ENCODE measurements at regions not wholly inside any gene's neighbourhood (a gene's known extent, or its start where the extent isn't known, plus 50 kb on each side); places are given as distances from the start of the nearest gene placed in this dataset.

DNA sequence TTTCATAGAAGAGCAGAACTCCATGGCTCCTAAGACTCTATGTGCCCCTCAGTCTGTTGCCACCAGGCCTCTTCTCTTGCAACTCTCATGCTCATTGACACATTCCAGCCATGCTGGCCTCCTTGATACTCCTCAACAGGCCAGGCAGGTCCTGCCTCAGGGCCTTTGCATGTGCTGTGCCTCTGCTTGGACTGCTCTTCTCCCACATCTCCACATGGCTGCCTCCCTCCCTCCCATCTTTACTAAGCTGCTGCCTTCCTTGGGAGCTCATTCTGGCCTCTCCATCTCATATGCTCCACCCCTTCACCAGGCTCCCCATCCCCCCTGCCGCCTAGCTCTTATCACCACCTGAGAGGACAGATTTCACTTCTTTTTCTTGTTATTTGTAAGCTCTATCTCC is 103.8 kb upstream of the GPR26 start:
- no peak for DNase-seq
- intact Hi-C loops (cut with micrococcal nuclease) = no loop called here
- Mint-ChIP-seq H3K27me3 (peaks cover 3 to 28% (median 23%) of the 10 kb centered on the region in 5 donors), H3K27ac (no peak overlapping the region), H3K9me3 (no peaks in the 10 kb centered on the region), H3K4me3 (no peak overlapping the region), H3K36me3 (no peaks in the 10 kb centered on the region), H3K4me1 (peaks cover 0 to 6% (median 0%) of the 10 kb centered on the region in 7 donors)
- CTCF ChIA-PET = interaction anchor here (0.7 kb wide), 1 partner anchor 432 kb away, joined by 3 read pairs; no protein-coding TSS in a partner anchor
- POLR2A ChIA-PET = no interaction called here
- no peaks in the 10 kb centered on the region for H3K4me1 ChIP-seq (ENCODE audit: control insufficient read depth in 2 of 2, insufficient read depth in 2 of 2, low read length in 2 of 2)
- no peaks in the 10 kb centered on the region for H3K27me3 ChIP-seq (ENCODE audit: control insufficient read depth in 2 of 2, insufficient read depth in 2 of 2, low read length in 2 of 2)
- H3K27ac ChIP-seq (ENCODE audit: low read depth, low read length) = no peak overlapping the region
- H3K36me3 ChIP-seq (ENCODE audit: control insufficient read depth in 2 of 3, insufficient read depth in 3 of 3, low read length in 3 of 3) = no peaks in the 10 kb centered on the region
- ATAC-seq = no peak
- no peak overlapping the region for H3K4me3 ChIP-seq (ENCODE audit: low read length)
- H3K9me3 ChIP-seq (ENCODE audit: control insufficient read depth in 2 of 3, low read length in 3 of 3) = no peaks in the 10 kb centered on the region

DNA sequence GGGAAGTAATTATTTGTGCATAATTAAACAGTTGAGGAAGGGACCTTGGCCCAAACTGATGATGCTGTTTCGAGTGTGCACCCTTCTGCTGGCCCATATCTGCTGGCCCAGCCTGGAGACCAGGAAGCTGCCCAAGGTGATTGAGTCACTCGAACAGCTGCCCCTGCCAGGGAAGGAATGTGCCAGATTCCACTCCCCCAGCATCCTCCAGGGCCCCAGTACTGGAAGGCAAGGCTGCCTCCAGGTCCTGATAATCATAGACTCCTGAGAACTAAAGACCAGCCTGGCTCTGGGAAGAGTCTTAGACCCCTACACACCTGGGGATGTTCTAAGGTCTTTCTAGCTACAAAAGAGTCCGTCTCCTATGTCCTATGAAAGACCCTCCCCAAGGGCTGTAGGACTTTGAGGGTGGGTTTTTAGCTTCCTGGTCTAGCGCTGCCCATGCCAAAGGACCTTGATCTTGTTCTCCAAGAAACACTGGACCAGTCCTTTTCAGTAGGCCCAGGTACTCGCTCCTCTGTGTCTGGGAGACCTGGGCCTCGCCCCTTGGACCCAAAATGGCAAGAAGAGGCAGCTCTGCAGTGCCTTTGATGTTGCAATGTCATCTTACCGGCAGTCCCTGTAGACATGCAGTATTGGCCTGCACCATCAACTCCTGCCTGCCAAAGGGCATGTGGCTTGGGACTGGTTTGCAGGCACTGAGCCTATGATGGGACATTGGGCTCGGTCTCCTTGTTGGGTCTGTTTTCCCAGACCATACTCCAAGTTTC is 103.2 kb upstream of the GPR26 start:
- intact Hi-C loops (cut with micrococcal nuclease) = no loop called here
- no peaks in the 10 kb centered on the region for H3K27me3 ChIP-seq (ENCODE audit: control insufficient read depth in 2 of 2, insufficient read depth in 2 of 2, low read length in 2 of 2)

GRCh38 chr10:123563581-123563855 is 102.6 kb upstream of the GPR26 start:
- no peak for DNase-seq
- no peaks in the 10 kb centered on the region for H3K27me3 ChIP-seq (ENCODE audit: control insufficient read depth in 2 of 2, insufficient read depth in 2 of 2, low read length in 2 of 2)
- H3K36me3 ChIP-seq (ENCODE audit: control insufficient read depth in 2 of 3, insufficient read depth in 3 of 3, low read length in 3 of 3) = no peaks in the 10 kb centered on the region
- no peaks in the 10 kb centered on the region for H3K4me1 ChIP-seq (ENCODE audit: control insufficient read depth in 2 of 2, insufficient read depth in 2 of 2, low read length in 2 of 2)
- ChIA-PET CTCF (interaction anchor here (0.5 to 0.8 kb wide), 3 partner anchors 10 to 849 kb away, joined by 3 to 4 read pairs (median 3); no protein-coding TSS in a partner anchor), POLR2A (no interaction called here)
- Mint-ChIP-seq H3K27me3 (peaks cover 3 to 39% (median 31%) of the 10 kb centered on the region in 5 donors), H3K36me3 (no peaks in the 10 kb centered on the region), H3K4me1 (peaks cover 0 to 6% (median 0%) of the 10 kb centered on the region in 7 donors), H3K9me3 (no peaks in the 10 kb centered on the region), H3K4me3 (no peak overlapping the region), H3K27ac (no peak overlapping the region)
- intact Hi-C loops (cut with micrococcal nuclease) = no loop called here
- no peak overlapping the region for H3K27ac ChIP-seq (ENCODE audit: low read depth, low read length)
- H3K4me3 ChIP-seq (ENCODE audit: low read length) = no peak overlapping the region
- no peak for ATAC-seq
- no peaks in the 10 kb centered on the region for H3K9me3 ChIP-seq (ENCODE audit: control insufficient read depth in 2 of 3, low read length in 3 of 3)

More for the DNA sequence above, 103.2 kb upstream of the GPR26 start:
- no peak for DNase-seq
- POLR2A ChIA-PET = no interaction called here
- H3K4me3 ChIP-seq (ENCODE audit: low read length) = no peak overlapping the region
- no peaks in the 10 kb centered on the region for H3K9me3 ChIP-seq (ENCODE audit: control insufficient read depth in 2 of 3, low read length in 3 of 3)
- no peak overlapping the region for H3K27ac Mint-ChIP-seq
- CTCF ChIA-PET = interaction anchor here (0.5 to 0.8 kb wide), 3 partner anchors 10 to 850 kb away, joined by 3 to 4 read pairs (median 3); no protein-coding TSS in a partner anchor
- H3K9me3 Mint-ChIP-seq = no peaks in the 10 kb centered on the region
- no peaks in the 10 kb centered on the region for H3K4me1 ChIP-seq (ENCODE audit: control insufficient read depth in 2 of 2, insufficient read depth in 2 of 2, low read length in 2 of 2)
- no peaks in the 10 kb centered on the region for H3K36me3 ChIP-seq (ENCODE audit: control insufficient read depth in 2 of 3, insufficient read depth in 3 of 3, low read length in 3 of 3)
- H3K4me3 Mint-ChIP-seq = no peak overlapping the region
- H3K4me1 Mint-ChIP-seq = peaks cover 0 to 6% (median 0%) of the 10 kb centered on the region in 7 donors
- no peak overlapping the region for H3K27ac ChIP-seq (ENCODE audit: low read depth, low read length)
- H3K27me3 Mint-ChIP-seq = peaks cover 3 to 34% (median 28%) of the 10 kb centered on the region in 5 donors
- no peaks in the 10 kb centered on the region for H3K36me3 Mint-ChIP-seq
- no peak for ATAC-seq

GRCh38 chr10:123563994-123564393 is 102.2 kb upstream of the GPR26 start:
- H3K9me3 ChIP-seq (ENCODE audit: control insufficient read depth in 2 of 3, low read length in 3 of 3) = no peaks in the 10 kb centered on the region
- H3K4me3 Mint-ChIP-seq = no peak overlapping the region
- intact Hi-C loops (cut with micrococcal nuclease) = no loop called here
- POLR2A ChIA-PET = no interaction called here
- no peak overlapping the region for H3K27ac ChIP-seq (ENCODE audit: low read depth, low read length)
- H3K27me3 ChIP-seq (ENCODE audit: control insufficient read depth in 2 of 2, insufficient read depth in 2 of 2, low read length in 2 of 2) = no peaks in the 10 kb centered on the region
- H3K9me3 Mint-ChIP-seq = no peaks in the 10 kb centered on the region
- H3K36me3 ChIP-seq (ENCODE audit: control insufficient read depth in 2 of 3, insufficient read depth in 3 of 3, low read length in 3 of 3) = no peaks in the 10 kb centered on the region
- H3K27me3 Mint-ChIP-seq = peaks cover 3 to 44% (median 35%) of the 10 kb centered on the region in 5 donors
- CTCF ChIA-PET = interaction anchor here (0.7 to 0.8 kb wide), 2 partner anchors 9 to 31 kb away, joined by 3 read pairs; no protein-coding TSS in a partner anchor
- DNase-seq = no peak
- no peak for ATAC-seq
- H3K4me3 ChIP-seq (ENCODE audit: low read length) = no peak overlapping the region
- H3K4me1 Mint-ChIP-seq = peaks cover 0 to 6% (median 0%) of the 10 kb centered on the region in 7 donors
- H3K36me3 Mint-ChIP-seq = peaks cover 0 to under 1% (median 0%) of the 10 kb centered on the region in 5 donors
- H3K4me1 ChIP-seq (ENCODE audit: control insufficient read depth in 2 of 2, insufficient read depth in 2 of 2, low read length in 2 of 2) = no peaks in the 10 kb centered on the region
- H3K27ac Mint-ChIP-seq = no peak overlapping the region

- peaks cover 0 to 3% (median 0%) of the 10 kb centered on the region in 5 donors for H3K36me3 Mint-ChIP-seq
- peaks cover 3 to 43% (median 35%) of the 10 kb centered on the region in 5 donors for H3K27me3 Mint-ChIP-seq
- ATAC-seq (no peak), DNase-seq (no peak)
- ChIA-PET CTCF (no interaction called here), POLR2A (no interaction called here)
- no peak overlapping the region for H3K27ac Mint-ChIP-seq
- H3K27me3 ChIP-seq (ENCODE audit: control insufficient read depth in 2 of 2, insufficient read depth in 2 of 2, low read length in 2 of 2) = no peaks in the 10 kb centered on the region
- H3K4me3 ChIP-seq (ENCODE audit: low read length) = no peak overlapping the region
- H3K9me3 Mint-ChIP-seq = no peaks in the 10 kb centered on the region
- H3K4me1 ChIP-seq (ENCODE audit: control insufficient read depth in 2 of 2, insufficient read depth in 2 of 2, low read length in 2 of 2) = no peaks in the 10 kb centered on the region
- intact Hi-C loops (cut with micrococcal nuclease) = no loop called here
- no peaks in the 10 kb centered on the region for H3K9me3 ChIP-seq (ENCODE audit: control insufficient read depth in 2 of 3, low read length in 3 of 3)
- no peaks in the 10 kb centered on the region for H3K36me3 ChIP-seq (ENCODE audit: control insufficient read depth in 2 of 3, insufficient read depth in 3 of 3, low read length in 3 of 3)
- no peak overlapping the region for H3K4me3 Mint-ChIP-seq
- H3K4me1 Mint-ChIP-seq = peaks cover 0 to 2% (median 0%) of the 10 kb centered on the region in 7 donors
- H3K27ac ChIP-seq (ENCODE audit: low read depth, low read length) = no peak overlapping the region
Observed at GRCh38 chr10:123564631-123565030, 101.5 kb upstream of the GPR26 start.

GRCh38 chr10:123565691-123566660 is 100.2 kb upstream of the GPR26 start:
- ATAC-seq (no peak), DNase-seq (no peak)
- Mint-ChIP-seq H3K4me3 (no peak overlapping the region), H3K36me3 (peaks cover 0 to 3% (median 0%) of the 10 kb centered on the region in 5 donors), H3K27me3 (peaks cover 3 to 38% (median 24%) of the 10 kb centered on the region in 5 donors), H3K27ac (no peak overlapping the region), H3K9me3 (no peaks in the 10 kb centered on the region), H3K4me1 (peaks cover 0 to 2% (median 0%) of the 10 kb centered on the region in 7 donors)
- ChIA-PET POLR2A (no interaction called here), CTCF (no interaction called here)
- Histone ChIP-seq H3K27ac (ENCODE audit: low read depth, low read length) (no peak overlapping the region), H3K4me3 (ENCODE audit: low read length) (no peak overlapping the region), H3K36me3 (ENCODE audit: control insufficient read depth in 2 of 3, insufficient read depth in 3 of 3, low read length in 3 of 3) (no peaks in the 10 kb centered on the region), H3K4me1 (ENCODE audit: control insufficient read depth in 2 of 2, insufficient read depth in 2 of 2, low read length in 2 of 2) (no peaks in the 10 kb centered on the region), H3K27me3 (ENCODE audit: control insufficient read depth in 2 of 2, insufficient read depth in 2 of 2, low read length in 2 of 2) (no peaks in the 10 kb centered on the region), H3K9me3 (ENCODE audit: control insufficient read depth in 2 of 3, low read length in 3 of 3) (no peaks in the 10 kb centered on the region)
- intact Hi-C loops (cut with micrococcal nuclease) = no loop called here

All from naive thymus-derived CD4-positive, alpha-beta T cell (primary cell).